WTC11 (cell line): ENCODE measurements at regions not wholly inside any gene's neighbourhood (a gene's known extent, or its start where the extent isn't known, plus 50 kb on each side); places are given as distances from the start of the nearest gene placed in this dataset.

ENCODE experiments used
- ATAC-seq: fragments of 200-7000 bp; cut with Tn5 transposase; 2 replicates; pipeline ENCODE4 v1.10.0; 2021; ENCODE audit warnings: mild to moderate bottlenecking, moderate library complexity
- CTCF ChIA-PET: fragments of 300-600 bp; sonication (Branson Sonifier 250); formaldehyde crosslinking; loops from one replicate; lab custom pipeline; 2021; ENCODE audit warnings: antibody characterized with exemption; lab: Charles Lee
- POLR2A ChIA-PET: fragments of 350-600 bp; sonication (Branson Sonifier 250); formaldehyde crosslinking; loops from one replicate; lab custom pipeline; 2021; ENCODE audit warnings: antibody characterized with exemption; lab: Charles Lee
- DNase-seq: peaks from one replicate; pipeline ENCODE4 v3.0.0; 2021; ENCODE audit warnings: low spot score
- H3K27ac Mint-ChIP-seq: 2 replicates; pipeline ENCODE4 v1.8.0; 2021; ENCODE audit warnings: mixed read lengths
- H3K27me3 Mint-ChIP-seq: 2 replicates; pipeline ENCODE4 v1.8.0; 2021; ENCODE audit warnings: low read depth, mild to moderate bottlenecking, moderate library complexity, mixed read lengths
- H3K36me3 Mint-ChIP-seq: 2 replicates; pipeline ENCODE4 v1.8.0; 2021; ENCODE audit warnings: mixed read lengths
- H3K4me1 Mint-ChIP-seq: 2 replicates; pipeline ENCODE4 v1.8.0; 2022; ENCODE audit warnings: mixed read lengths
- H3K4me3 Mint-ChIP-seq: 2 replicates; pipeline ENCODE4 v1.8.0; 2021; ENCODE audit warnings: mild to moderate bottlenecking, moderate library complexity, mixed read lengths
- H3K9me3 Mint-ChIP-seq: 2 replicates; pipeline ENCODE4 v1.8.0; 2021; ENCODE audit warnings: mixed read lengths
- AR ChIP-seq: fragments of 250-450 bp; sonication (Bioruptor Pico); IDR thresholded peaks from 2 replicates; pipeline ENCODE4 v1.9.0; 2021; ENCODE audit warnings: mild to moderate bottlenecking
- ATF1 ChIP-seq: sonication (generic); formaldehyde crosslinking; IDR thresholded peaks from 2 replicates; pipeline ENCODE4 v1.8.1; 2023; ENCODE audit warnings: mild to moderate bottlenecking, moderate library complexity, missing genetic modification reagents
- E2F5 ChIP-seq: sonication (generic); formaldehyde crosslinking; IDR thresholded peaks from 2 replicates; pipeline ENCODE4 v1.8.1; 2022; ENCODE audit warnings: mild to moderate bottlenecking, moderate library complexity, missing genetic modification reagents
- EMX1 ChIP-seq: fragments of 250-450 bp; sonication (Bioruptor Pico); IDR thresholded peaks from 2 replicates; pipeline ENCODE4 v1.8.0; 2021; ENCODE audit warnings: mild to moderate bottlenecking
- ESRRA ChIP-seq: sonication (generic); formaldehyde crosslinking; IDR thresholded peaks from 2 replicates; pipeline ENCODE4 v1.8.1; 2022; ENCODE audit warnings: mild to moderate bottlenecking, missing genetic modification reagents, borderline replicate concordance
- ETV6 ChIP-seq: sonication (generic); formaldehyde crosslinking; IDR thresholded peaks from 2 replicates; pipeline ENCODE4 v1.8.1; 2022; ENCODE audit warnings: mild to moderate bottlenecking, missing genetic modification reagents
- GTF2I ChIP-seq: fragments of 250-450 bp; sonication (Bioruptor Pico); conservative IDR thresholded peaks from 2 replicates; pipeline ENCODE4 v1.4.0; 2021; ENCODE audit warnings: mild to moderate bottlenecking
- KAT7 ChIP-seq: sonication (generic); formaldehyde crosslinking; IDR thresholded peaks from 2 replicates; pipeline ENCODE4 v1.8.1; 2023; ENCODE audit warnings: missing genetic modification reagents, mild to moderate bottlenecking, borderline replicate concordance
- NR2C2 ChIP-seq: sonication (generic); formaldehyde crosslinking; IDR thresholded peaks from 2 replicates; pipeline ENCODE4 v1.8.0; 2022; ENCODE audit warnings: mild to moderate bottlenecking, missing genetic modification reagents
- OVOL2 ChIP-seq: fragments of 250-450 bp; sonication (Bioruptor Pico); IDR thresholded peaks from 2 replicates; pipeline ENCODE4 v1.9.0; 2021; ENCODE audit warnings: mild to moderate bottlenecking, borderline replicate concordance
- PRRX2 ChIP-seq: fragments of 250-450 bp; sonication (Bioruptor Pico); IDR thresholded peaks from 2 replicates; pipeline ENCODE4 v1.8.0; 2021; ENCODE audit warnings: mild to moderate bottlenecking
- SOX15 ChIP-seq: fragments of 250-450 bp; sonication (Bioruptor Pico); IDR thresholded peaks from 2 replicates; pipeline ENCODE4 v1.9.0; 2021; ENCODE audit warnings: mild to moderate bottlenecking
- ZBTB43 ChIP-seq: sonication (generic); formaldehyde crosslinking; IDR thresholded peaks from 2 replicates; pipeline ENCODE4 v1.8.1; 2023; ENCODE audit warnings: mild to moderate bottlenecking, missing genetic modification reagents
- ZNF121 ChIP-seq: sonication (generic); formaldehyde crosslinking; IDR thresholded peaks from 2 replicates; pipeline ENCODE4 v1.8.0; 2023; ENCODE audit warnings: missing genetic modification reagents
- ZNF416 ChIP-seq: fragments of 250-450 bp; sonication (Bioruptor Pico); IDR thresholded peaks from 2 replicates; pipeline ENCODE4 v1.9.0; 2021; ENCODE audit warnings: mild to moderate bottlenecking, inconsistent platforms
- TF ChIP-seq, protein P1 (sequence below): sonication (generic); formaldehyde crosslinking; IDR thresholded peaks from 2 replicates; pipeline ENCODE4 v1.8.1; 2022; ENCODE audit warnings: mild to moderate bottlenecking, missing genetic modification reagents, moderate library complexity, borderline replicate concordance
- TF ChIP-seq, protein P2 (sequence below): sonication (generic); formaldehyde crosslinking; IDR thresholded peaks from 2 replicates; pipeline ENCODE4 v1.8.0; 2022; ENCODE audit warnings: mild to moderate bottlenecking, missing genetic modification reagents
- TF ChIP-seq, protein P3 (sequence below): sonication (generic); formaldehyde crosslinking; conservative IDR thresholded peaks from 2 replicates; pipeline ENCODE4 v1.8.1; 2022; ENCODE audit warnings: mild to moderate bottlenecking, missing genetic modification reagents
- TF ChIP-seq, protein P4 (sequence below): sonication (generic); formaldehyde crosslinking; IDR thresholded peaks from 2 replicates; pipeline ENCODE4 v1.8.0; 2022; ENCODE audit warnings: mild to moderate bottlenecking, missing genetic modification reagents

- Mint-ChIP-seq H3K4me3 (no peak overlapping the region), H3K9me3 (no peaks in the 10 kb centered on the region), H3K27me3 (no peaks in the 10 kb centered on the region), H3K4me1 (peaks cover 6% of the 10 kb centered on the region), H3K36me3 (no peaks in the 10 kb centered on the region), H3K27ac (no peak overlapping the region)
- CTCF ChIA-PET = no interaction called here
- POLR2A ChIA-PET = interaction anchor here (1.1 kb wide), 1 partner anchor 59 kb away, joined by 3 read pairs; no protein-coding TSS in a partner anchor
- no peak for DNase-seq
- TF ChIP-seq, protein P1, sequence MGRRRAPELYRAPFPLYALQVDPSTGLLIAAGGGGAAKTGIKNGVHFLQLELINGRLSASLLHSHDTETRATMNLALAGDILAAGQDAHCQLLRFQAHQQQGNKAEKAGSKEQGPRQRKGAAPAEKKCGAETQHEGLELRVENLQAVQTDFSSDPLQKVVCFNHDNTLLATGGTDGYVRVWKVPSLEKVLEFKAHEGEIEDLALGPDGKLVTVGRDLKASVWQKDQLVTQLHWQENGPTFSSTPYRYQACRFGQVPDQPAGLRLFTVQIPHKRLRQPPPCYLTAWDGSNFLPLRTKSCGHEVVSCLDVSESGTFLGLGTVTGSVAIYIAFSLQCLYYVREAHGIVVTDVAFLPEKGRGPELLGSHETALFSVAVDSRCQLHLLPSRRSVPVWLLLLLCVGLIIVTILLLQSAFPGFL = no peak
- TF ChIP-seq E2F5 (CRISPR knock-in tag) (no peak), GTF2I (CRISPR knock-in tag) (no peak), EMX1 (no peak), OVOL2 (CRISPR knock-in tag) (no peak), NR2C2 (CRISPR knock-in tag) (no peak), KAT7 (CRISPR knock-in tag) (no peak), AR (CRISPR knock-in tag) (no peak), ZNF416 (CRISPR knock-in tag) (no peak), ESRRA (no peak), ATF1 (CRISPR knock-in tag) (no peak), ZNF121 (CRISPR knock-in tag) (no peak), ETV6 (CRISPR knock-in tag) (no peak), PRRX2 (CRISPR knock-in tag) (no peak), SOX15 (CRISPR knock-in tag) (no peak), ZBTB43 (CRISPR knock-in tag) (no peak)
- TF ChIP-seq, protein P2, sequence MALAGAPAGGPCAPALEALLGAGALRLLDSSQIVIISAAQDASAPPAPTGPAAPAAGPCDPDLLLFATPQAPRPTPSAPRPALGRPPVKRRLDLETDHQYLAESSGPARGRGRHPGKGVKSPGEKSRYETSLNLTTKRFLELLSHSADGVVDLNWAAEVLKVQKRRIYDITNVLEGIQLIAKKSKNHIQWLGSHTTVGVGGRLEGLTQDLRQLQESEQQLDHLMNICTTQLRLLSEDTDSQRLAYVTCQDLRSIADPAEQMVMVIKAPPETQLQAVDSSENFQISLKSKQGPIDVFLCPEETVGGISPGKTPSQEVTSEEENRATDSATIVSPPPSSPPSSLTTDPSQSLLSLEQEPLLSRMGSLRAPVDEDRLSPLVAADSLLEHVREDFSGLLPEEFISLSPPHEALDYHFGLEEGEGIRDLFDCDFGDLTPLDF (CRISPR knock-in tag) = no peak
- TF ChIP-seq, protein P3, sequence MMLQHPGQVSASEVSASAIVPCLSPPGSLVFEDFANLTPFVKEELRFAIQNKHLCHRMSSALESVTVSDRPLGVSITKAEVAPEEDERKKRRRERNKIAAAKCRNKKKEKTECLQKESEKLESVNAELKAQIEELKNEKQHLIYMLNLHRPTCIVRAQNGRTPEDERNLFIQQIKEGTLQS (CRISPR knock-in tag) = no peak
- TF ChIP-seq, protein P4, sequence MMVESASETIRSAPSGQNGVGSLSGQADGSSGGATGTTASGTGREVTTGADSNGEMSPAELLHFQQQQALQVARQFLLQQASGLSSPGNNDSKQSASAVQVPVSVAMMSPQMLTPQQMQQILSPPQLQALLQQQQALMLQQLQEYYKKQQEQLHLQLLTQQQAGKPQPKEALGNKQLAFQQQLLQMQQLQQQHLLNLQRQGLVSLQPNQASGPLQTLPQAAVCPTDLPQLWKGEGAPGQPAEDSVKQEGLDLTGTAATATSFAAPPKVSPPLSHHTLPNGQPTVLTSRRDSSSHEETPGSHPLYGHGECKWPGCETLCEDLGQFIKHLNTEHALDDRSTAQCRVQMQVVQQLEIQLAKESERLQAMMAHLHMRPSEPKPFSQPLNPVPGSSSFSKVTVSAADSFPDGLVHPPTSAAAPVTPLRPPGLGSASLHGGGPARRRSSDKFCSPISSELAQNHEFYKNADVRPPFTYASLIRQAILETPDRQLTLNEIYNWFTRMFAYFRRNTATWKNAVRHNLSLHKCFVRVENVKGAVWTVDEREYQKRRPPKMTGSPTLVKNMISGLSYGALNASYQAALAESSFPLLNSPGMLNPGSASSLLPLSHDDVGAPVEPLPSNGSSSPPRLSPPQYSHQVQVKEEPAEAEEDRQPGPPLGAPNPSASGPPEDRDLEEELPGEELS = no peak
- no peak for ATAC-seq
Measured at GRCh38 chr10:42997849-42998165, 79.1 kb upstream of the RET start.
